Large intestine (tissue), 3 donors: ENCODE measurements at regions not wholly inside any gene's neighbourhood (a gene's known extent, or its start where the extent isn't known, plus 50 kb on each side); places are given as distances from the start of the nearest gene placed in this dataset.

Experiments used
- DNase-seq, 2 donors: peaks; one replicate each; pipeline versions ENCODE4 v3.0.0 to v3.0.0-alpha.2; 2013
- H3K27ac ChIP-seq: one replicate; pipeline ENCODE4 v1.5.1; 2013; ENCODE audit warnings: low read length
- H3K27me3 ChIP-seq: 2 replicates; pipeline ENCODE4 v1.6.1; 2013; ENCODE audit warnings: low read length; ENCODE audit not compliant: control insufficient read depth, insufficient read depth
- H3K36me3 ChIP-seq: 2 replicates; pipeline ENCODE4 v1.6.1; 2013; ENCODE audit warnings: low read length; ENCODE audit not compliant: control insufficient read depth, insufficient read depth
- H3K4me1 ChIP-seq: one replicate; pipeline ENCODE4 v1.6.1; 2013; ENCODE audit warnings: low read length; ENCODE audit not compliant: control insufficient read depth, insufficient read depth
- H3K4me3 ChIP-seq: one replicate; pipeline ENCODE4 v1.5.1; 2013; ENCODE audit warnings: low read length
- H3K9me3 ChIP-seq: one replicate; pipeline ENCODE4 v1.6.1; 2013; ENCODE audit warnings: mild to moderate bottlenecking, low read depth, low read length, moderate library complexity; ENCODE audit not compliant: control insufficient read depth
- WGBS: methylation state at CpG from one replicate; pipeline ENCODE4 v1.1.5; 2013; ENCODE audit warnings: low lambda C conversion rate; ENCODE audit not compliant: insufficient coverage; 5-methylcytosine and 5-hydroxymethylcytosine counted together

DNA sequence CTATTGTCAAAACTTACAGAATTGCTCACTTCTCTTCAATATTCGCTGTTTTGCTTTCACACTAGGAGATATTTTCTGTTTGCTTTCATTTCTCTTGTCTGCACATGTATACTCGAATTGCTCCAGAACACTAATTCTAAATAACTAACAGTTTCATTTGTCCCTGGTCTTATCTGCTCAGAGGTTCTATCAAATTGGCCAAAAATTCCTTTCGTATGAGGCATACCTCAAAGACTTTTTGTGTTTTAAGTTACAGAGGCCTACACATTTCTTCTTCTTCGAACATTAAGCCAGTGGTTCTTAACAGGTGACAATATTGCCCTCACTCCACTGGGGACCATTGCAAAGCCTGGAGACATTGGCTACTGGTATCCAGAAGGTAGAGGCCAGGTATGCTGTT is 1314.6 kb downstream of the EFNB2 start:
- H3K27ac ChIP-seq = no peak overlapping the region
- no peaks in the 10 kb centered on the region for H3K4me1 ChIP-seq
- H3K4me3 ChIP-seq = no peak overlapping the region

DNA sequence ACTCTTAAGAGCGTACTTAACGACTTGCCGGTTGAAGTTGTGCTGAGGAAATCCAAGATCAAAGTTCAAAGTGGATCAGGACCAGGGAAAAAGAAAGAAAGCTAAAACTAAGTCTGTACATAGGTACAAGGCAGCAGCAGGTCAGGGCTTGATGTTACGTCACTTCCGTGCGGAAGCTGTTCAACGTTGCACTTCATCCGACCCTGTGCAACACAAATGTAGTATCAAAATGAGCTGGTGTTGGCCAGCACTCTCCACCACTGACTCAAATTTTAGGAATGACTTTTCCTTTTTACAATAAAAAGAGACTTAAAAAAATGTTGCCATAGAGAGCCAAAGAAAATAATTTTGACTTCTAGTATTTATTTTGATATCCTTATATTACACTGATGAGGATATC is 1315.4 kb downstream of the EFNB2 start:
- 100% methylated on average over 3 of the region's 8 CpGs for WGBS
- Histone ChIP-seq H3K27ac (no peak overlapping the region), H3K36me3 (no peaks in the 10 kb centered on the region), H3K4me3 (no peak overlapping the region), H3K27me3 (no peaks in the 10 kb centered on the region), H3K4me1 (no peaks in the 10 kb centered on the region), H3K9me3 (no peaks in the 10 kb centered on the region)
- DNase-seq = no peak

More for the DNA sequence above, 1314.6 kb downstream of the EFNB2 start:
- Histone ChIP-seq H3K36me3 (no peaks in the 10 kb centered on the region), H3K9me3 (no peaks in the 10 kb centered on the region), H3K27me3 (no peaks in the 10 kb centered on the region)
- no peak for DNase-seq
- WGBS = 93% methylated on average over 3 of the region's 4 CpGs

DNA sequence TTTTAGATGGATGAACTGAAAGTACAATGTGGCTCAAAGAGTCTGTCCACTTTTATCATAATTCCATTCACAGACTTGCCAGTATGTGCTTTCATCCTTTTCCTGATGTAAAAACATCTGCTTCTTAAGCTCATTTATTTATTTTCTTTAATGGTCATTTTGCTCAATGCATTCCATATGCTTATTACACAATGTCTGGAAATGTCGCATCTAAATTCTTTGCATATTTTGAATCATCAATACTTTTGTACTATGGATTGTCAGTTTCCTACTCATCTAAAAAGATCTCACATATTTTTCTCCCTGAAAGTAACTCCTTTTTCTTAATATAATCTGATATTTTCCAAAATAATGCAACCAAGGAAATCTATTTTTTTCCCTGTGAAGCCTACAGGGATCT is 1315.8 kb downstream of the EFNB2 start:
- H3K27ac ChIP-seq = no peak overlapping the region
- no peak for DNase-seq
- 91% methylated on average over 1 of the region's 1 CpG for WGBS
- no peaks in the 10 kb centered on the region for H3K27me3 ChIP-seq
- H3K36me3 ChIP-seq = no peaks in the 10 kb centered on the region
- H3K9me3 ChIP-seq = no peaks in the 10 kb centered on the region
- no peak overlapping the region for H3K4me3 ChIP-seq
- no peaks in the 10 kb centered on the region for H3K4me1 ChIP-seq

DNA sequence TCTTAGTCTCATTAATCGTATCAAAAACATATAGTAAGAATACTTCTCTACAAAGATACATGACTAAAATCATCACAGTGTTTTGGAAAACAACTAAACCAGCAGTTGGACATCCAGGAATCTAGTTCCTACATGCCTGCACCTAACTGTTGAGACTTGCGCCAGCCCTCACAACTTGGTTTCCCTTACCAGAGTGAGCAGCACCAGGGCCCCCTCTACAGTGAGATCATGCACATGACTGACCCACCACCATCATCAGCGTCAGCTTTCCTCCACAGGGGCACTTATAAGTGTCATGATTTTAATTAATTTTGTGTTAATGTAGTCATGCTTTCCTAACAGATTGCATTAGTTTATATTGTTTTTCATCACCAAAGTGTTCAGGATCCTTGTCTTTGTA is 1322.0 kb downstream of the EFNB2 start:
- Histone ChIP-seq H3K4me3 (no peak overlapping the region), H3K27me3 (no peaks in the 10 kb centered on the region), H3K27ac (no peak overlapping the region), H3K36me3 (no peaks in the 10 kb centered on the region), H3K4me1 (no peaks in the 10 kb centered on the region), H3K9me3 (no peaks in the 10 kb centered on the region)
- no peak for DNase-seq
- 83% methylated on average over 1 of the region's 3 CpGs for WGBS

DNA sequence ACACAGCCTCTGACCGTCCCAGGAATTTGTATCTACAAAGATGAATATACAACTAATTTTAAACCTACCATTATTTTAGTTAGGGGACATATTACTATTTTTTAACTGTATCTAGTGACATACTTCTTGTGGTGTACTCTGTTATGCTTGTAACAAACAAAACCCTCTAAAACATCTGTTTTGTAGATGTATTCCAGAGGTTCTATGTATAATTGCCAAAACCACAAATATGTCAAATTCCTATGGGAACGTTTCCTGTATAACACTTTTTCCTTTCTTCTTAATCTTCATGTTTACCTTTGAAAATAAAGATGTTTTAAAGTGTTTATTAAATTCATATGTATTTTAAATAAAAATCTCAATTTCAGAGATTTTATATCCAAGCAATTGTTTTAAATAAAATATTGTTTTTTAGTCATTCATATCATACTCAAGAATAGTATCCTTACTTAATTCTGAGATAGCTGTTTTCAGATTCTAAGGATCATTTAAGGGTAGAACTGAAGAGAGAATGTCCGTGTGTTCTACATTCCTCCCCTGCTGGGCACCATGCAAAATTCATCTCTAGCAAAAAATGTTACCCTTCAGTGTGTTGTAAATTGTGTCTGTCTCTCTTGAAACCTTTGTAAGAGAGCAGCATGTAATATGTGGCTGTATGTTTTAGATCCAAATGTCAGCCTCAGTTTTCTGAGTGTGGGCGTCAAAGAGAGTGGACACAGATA is 1327.7 kb downstream of the EFNB2 start:
- H3K9me3 ChIP-seq = no peaks in the 10 kb centered on the region
- no peak overlapping the region for H3K4me3 ChIP-seq
- H3K4me1 ChIP-seq = no peaks in the 10 kb centered on the region
- 57% methylated on average over 1 of the region's 4 CpGs for WGBS
- no peaks in the 10 kb centered on the region for H3K36me3 ChIP-seq
- H3K27me3 ChIP-seq = no peaks in the 10 kb centered on the region
- no peak overlapping the region for H3K27ac ChIP-seq
- no peak for DNase-seq

DNA sequence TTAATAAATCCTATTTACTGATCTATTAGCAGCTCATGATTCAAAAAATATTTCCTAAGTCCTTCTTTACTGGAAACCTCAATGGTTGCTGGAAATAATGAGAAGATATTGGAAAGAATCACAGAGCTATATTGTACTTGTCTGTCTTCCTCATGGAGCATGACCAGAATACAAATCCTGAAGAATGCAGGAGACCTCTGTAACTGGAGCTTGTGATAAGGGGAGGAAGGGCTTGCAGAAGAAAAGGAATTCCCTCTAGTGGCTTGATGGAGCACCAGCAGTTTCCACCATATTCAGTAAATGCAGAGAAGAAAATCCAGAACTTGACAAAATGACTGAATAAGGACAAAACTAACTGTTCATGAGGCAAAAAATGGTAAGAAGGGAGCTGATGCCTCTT is 1333.1 kb downstream of the EFNB2 start:
- DNase-seq = peak in 1 of 2 donors; percentile 10
- Histone ChIP-seq H3K27ac (no peak overlapping the region), H3K4me1 (no peaks in the 10 kb centered on the region), H3K36me3 (no peaks in the 10 kb centered on the region), H3K9me3 (no peaks in the 10 kb centered on the region), H3K27me3 (no peaks in the 10 kb centered on the region), H3K4me3 (no peak overlapping the region)

DNA sequence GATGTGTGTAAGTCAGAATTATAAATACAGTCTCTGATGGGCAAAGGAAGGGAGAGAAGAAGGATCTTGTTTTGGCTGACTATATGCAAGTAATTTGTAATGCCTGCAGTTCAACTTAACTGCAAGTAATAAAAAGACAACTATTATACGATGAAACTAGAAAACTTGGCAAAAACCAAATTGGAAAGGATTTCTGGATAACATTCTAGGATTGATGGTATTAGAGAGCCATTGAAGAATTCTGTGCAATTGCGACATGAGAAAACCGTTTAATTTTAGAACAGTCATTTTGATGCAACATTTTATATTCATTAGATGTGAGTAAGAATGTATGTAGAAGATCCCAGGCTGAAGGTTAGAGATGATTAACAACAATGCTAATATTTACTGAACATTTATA is 1334.1 kb downstream of the EFNB2 start:
- DNase-seq = no peak
- H3K4me3 ChIP-seq = no peak overlapping the region
- no peaks in the 10 kb centered on the region for H3K9me3 ChIP-seq
- no peaks in the 10 kb centered on the region for H3K27me3 ChIP-seq
- no CpG with 5 or more reads among the region's 3 CpGs for WGBS
- no peak overlapping the region for H3K27ac ChIP-seq
- H3K4me1 ChIP-seq = no peaks in the 10 kb centered on the region
- no peaks in the 10 kb centered on the region for H3K36me3 ChIP-seq

DNA sequence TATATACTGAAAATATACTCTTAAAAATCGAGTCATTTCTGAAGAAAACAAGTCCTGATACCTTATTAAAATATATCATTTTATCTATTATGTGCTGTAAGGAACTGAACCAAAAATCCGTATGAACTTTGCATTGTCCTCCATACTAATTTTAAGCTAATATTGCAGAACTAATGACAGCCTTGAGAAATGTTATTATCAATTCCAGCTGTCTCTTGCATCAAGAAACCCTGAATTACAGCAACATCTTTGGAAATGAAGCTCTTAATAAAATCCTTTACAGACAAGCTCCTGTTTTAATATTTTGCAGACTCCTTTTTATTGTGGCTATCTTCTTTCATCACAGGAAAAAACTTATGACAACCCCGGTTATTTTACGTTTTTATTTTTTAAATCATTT is 1335.3 kb downstream of the EFNB2 start:
- DNase-seq = no peak
- no peaks in the 10 kb centered on the region for H3K27me3 ChIP-seq
- H3K4me3 ChIP-seq = no peak overlapping the region
- WGBS = 76% methylated on average over 2 of the region's 4 CpGs
- no peak overlapping the region for H3K27ac ChIP-seq
- H3K9me3 ChIP-seq = no peaks in the 10 kb centered on the region
- H3K36me3 ChIP-seq = no peaks in the 10 kb centered on the region
- H3K4me1 ChIP-seq = no peaks in the 10 kb centered on the region

DNA sequence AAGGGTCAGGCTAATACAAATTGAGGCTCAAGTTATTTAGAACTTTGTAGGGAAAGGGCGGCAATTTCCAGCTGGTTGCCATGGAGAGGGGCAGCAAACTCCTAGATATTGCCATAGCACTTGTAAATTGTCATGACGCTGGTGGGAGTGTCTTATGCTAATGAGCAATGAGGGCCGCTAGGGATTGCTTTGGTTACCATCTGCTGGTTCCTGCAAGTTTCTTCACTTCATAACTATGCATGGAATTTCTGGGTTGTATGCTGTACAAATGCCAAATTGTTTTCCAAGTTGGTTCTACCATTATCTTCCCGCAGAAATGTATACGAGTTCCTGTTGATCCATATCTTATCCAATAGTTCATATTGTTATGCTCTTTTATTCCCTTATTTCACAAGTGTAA is 1339.4 kb downstream of the EFNB2 start:
- whole genome bisulfite sequencing = 85% methylated on average over 2 of the region's 5 CpGs
- no peaks in the 10 kb centered on the region for H3K9me3 ChIP-seq
- no peak for DNase-seq
- H3K4me1 ChIP-seq = no peaks in the 10 kb centered on the region
- no peak overlapping the region for H3K4me3 ChIP-seq
- no peaks in the 10 kb centered on the region for H3K36me3 ChIP-seq
- no peak overlapping the region for H3K27ac ChIP-seq
- no peaks in the 10 kb centered on the region for H3K27me3 ChIP-seq

DNA sequence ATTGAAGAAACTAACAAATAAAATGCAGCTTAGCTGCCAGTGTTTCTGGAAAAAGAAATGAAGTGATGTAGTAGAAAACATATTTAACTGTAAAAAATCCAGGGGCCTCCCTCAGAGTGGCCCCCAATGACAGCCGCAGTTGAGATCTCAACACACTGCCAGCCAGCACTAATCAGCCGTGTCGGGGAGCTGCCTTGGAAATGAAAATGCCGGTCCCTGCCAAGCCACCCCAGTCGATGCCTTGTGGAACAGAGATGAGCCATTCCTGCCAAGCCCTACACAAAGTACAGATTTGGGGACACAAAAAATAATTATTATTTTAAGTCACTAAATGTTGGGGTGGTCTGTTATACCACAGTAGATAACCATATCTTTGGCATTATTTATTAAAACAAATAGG is 1342.4 kb downstream of the EFNB2 start:
- Histone ChIP-seq H3K36me3 (no peaks in the 10 kb centered on the region), H3K4me1 (no peaks in the 10 kb centered on the region), H3K9me3 (no peaks in the 10 kb centered on the region), H3K4me3 (no peak overlapping the region), H3K27me3 (no peaks in the 10 kb centered on the region), H3K27ac (no peak overlapping the region)
- no CpG with 5 or more reads among the region's 5 CpGs for WGBS
- DNase-seq = no peak

DNA sequence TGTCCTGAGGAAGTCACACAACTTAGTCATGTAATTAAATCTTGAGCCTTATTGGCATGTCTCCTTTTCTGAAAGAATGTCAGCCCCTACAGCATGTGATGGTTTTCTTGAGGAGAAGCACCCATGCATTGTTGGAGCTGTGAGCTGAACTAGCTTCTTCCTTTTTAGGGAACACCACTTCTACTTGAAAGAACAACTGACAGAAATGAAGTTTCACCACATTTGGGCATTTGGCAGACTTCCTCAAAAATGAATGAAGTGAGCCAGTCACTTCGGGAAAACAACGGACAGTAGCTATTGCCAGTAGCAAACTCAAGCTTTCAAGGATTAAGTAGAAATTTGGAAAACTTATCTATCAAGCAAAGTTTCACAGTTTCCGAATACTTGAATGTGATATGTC is 1351.3 kb downstream of the EFNB2 start:
- H3K4me1 ChIP-seq = no peaks in the 10 kb centered on the region
- no peak overlapping the region for H3K27ac ChIP-seq
- H3K36me3 ChIP-seq = no peaks in the 10 kb centered on the region
- WGBS = 100% methylated on average over 1 of the region's 3 CpGs
- no peak overlapping the region for H3K4me3 ChIP-seq
- H3K27me3 ChIP-seq = no peaks in the 10 kb centered on the region
- H3K9me3 ChIP-seq = no peaks in the 10 kb centered on the region
- DNase-seq = no peak
